ENCODE measurements at regions not wholly inside any gene's neighbourhood (a gene's known extent, or its start where the extent isn't known, plus 50 kb on each side); places are given as distances from the start of the nearest gene placed in this dataset.

- TF ChIP-seq CTCF (IDR thresholded peaks at IDR 0.05; ENCODE audit: control extremely low read depth in 1 of 3, insufficient read depth in 1 of 3, low read depth in 1 of 3, low read length in 3 of 3) = 0 out of 4 replicates have a peak, but pooled peaks of 1 of the 3 experiments have one; percentile 17
- no peak for TF ChIP-seq POLR2AphosphoS5 (IDR thresholded peaks at IDR 0.05; ENCODE audit: low read depth, low read length)
- TF ChIP-seq RNF2 (IDR thresholded peaks at IDR 0.05; ENCODE audit: borderline replicate concordance, low read depth, low read length, missing control alignments, poor library complexity, severe bottlenecking) = no peak
- TF ChIP-seq TBP (IDR thresholded peaks at IDR 0.05; ENCODE audit: low read depth, low read length) = no peak
- TF ChIP-seq USF2 (IDR thresholded peaks at IDR 0.05; ENCODE audit: low read length) = no peak
- no peak for TF ChIP-seq EP300 (IDR thresholded peaks at IDR 0.05; ENCODE audit: borderline replicate concordance in 1 of 2, low read depth in 2 of 2, low read length in 2 of 2)
- TF ChIP-seq RAD21 (IDR thresholded peaks at IDR 0.05 in 1 of 2, conservative IDR thresholded peaks at IDR 0.05 in 1 of 2; ENCODE audit: low read depth in 2 of 2, low read length in 2 of 2) = peak; percentile 14 to 45; a peak in 2 of 4 replicates
- no peak for TF ChIP-seq KDM1A (IDR thresholded peaks at IDR 0.05; ENCODE audit: borderline replicate concordance, low read length)
- no peak for TF ChIP-seq TCF12 (IDR thresholded peaks at IDR 0.05; ENCODE audit: low read depth, low read length)
- no peak for TF ChIP-seq NRF1 (IDR thresholded peaks at IDR 0.05; ENCODE audit: low read depth, low read length)
These were observed 110.2 kb downstream of the RASSF9 start for GRCh38 chr12:85725991-85726390.
